ENCODE measurements at regions not wholly inside any gene's neighbourhood (a gene's known extent, or its start where the extent isn't known, plus 50 kb on each side); places are given as distances from the start of the nearest gene placed in this dataset.

GRCh38 chr5:27590503-27590902 is 552.1 kb upstream of the CDH9 start:
- TF ChIP-seq CTCF (IDR thresholded peaks at IDR 0.05), result no peak
- TF ChIP-seq POLR2AphosphoS5 (IDR thresholded peaks at IDR 0.05), result no peak
- TF ChIP-seq EP300 (IDR thresholded peaks at IDR 0.05), result no peak
- TF ChIP-seq POLR2A (IDR thresholded peaks at IDR 0.05; ENCODE audit: low read depth), result no peak
